ENCODE measurements at regions not wholly inside any gene's neighbourhood (a gene's known extent, or its start where the extent isn't known, plus 50 kb on each side); places are given as distances from the start of the nearest gene placed in this dataset.

DNA sequence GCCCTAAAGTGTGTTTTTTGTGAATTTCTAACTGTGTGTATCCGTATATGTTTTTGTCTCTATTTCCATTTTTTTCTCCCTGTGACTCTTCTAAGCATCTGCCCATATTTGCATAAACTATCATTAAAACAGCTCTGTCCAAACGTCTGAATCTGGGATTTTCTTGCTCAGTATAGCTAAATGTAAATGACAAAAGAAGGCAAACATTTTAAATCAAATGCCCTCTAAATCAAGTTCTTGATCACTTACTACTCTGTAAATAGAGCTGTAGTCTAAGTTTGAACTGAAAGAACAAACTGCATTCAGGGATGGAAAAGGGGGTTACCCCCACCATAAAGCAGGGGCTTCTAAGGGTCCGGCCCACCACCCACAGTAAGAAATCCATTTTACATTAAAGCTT, 432.0 kb upstream of the FAM241A start:
- no peaks in the 10 kb centered on the region for H3K4me1 ChIP-seq (replicated peaks in 1 of 2; ENCODE audit: control insufficient read depth in 2 of 2, insufficient read depth in 2 of 2, low read length in 2 of 2)
- FAIRE-seq: no peak
- TF ChIP-seq KLF16 (IDR thresholded peaks at IDR 0.05) (no peak), NFATC3 (IDR thresholded peaks at IDR 0.05) (no peak), GATA2 (CRISPR knock-in tag; IDR thresholded peaks at IDR 0.05) (no peak), HMGN3 (IDR thresholded peaks at IDR 0.05; ENCODE audit: borderline replicate concordance, extremely low read depth, insufficient read length, low read depth, low read length) (no peak), POLR2B (IDR thresholded peaks at IDR 0.05; ENCODE audit: low read depth, partially characterized antibody) (no peak), DNMT1 (IDR thresholded peaks at IDR 0.05) (no peak)
- TF ChIP-seq, protein P1, sequence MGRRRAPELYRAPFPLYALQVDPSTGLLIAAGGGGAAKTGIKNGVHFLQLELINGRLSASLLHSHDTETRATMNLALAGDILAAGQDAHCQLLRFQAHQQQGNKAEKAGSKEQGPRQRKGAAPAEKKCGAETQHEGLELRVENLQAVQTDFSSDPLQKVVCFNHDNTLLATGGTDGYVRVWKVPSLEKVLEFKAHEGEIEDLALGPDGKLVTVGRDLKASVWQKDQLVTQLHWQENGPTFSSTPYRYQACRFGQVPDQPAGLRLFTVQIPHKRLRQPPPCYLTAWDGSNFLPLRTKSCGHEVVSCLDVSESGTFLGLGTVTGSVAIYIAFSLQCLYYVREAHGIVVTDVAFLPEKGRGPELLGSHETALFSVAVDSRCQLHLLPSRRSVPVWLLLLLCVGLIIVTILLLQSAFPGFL (CRISPR knock-in tag; IDR thresholded peaks at IDR 0.05): no peak
- TF ChIP-seq, protein P2, sequence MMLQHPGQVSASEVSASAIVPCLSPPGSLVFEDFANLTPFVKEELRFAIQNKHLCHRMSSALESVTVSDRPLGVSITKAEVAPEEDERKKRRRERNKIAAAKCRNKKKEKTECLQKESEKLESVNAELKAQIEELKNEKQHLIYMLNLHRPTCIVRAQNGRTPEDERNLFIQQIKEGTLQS (IDR thresholded peaks at IDR 0.05): no peak
- TF ChIP-seq, protein P2 (CRISPR knock-in tag; conservative IDR thresholded peaks at IDR 0.05): no peak
- TF ChIP-seq, protein P3, sequence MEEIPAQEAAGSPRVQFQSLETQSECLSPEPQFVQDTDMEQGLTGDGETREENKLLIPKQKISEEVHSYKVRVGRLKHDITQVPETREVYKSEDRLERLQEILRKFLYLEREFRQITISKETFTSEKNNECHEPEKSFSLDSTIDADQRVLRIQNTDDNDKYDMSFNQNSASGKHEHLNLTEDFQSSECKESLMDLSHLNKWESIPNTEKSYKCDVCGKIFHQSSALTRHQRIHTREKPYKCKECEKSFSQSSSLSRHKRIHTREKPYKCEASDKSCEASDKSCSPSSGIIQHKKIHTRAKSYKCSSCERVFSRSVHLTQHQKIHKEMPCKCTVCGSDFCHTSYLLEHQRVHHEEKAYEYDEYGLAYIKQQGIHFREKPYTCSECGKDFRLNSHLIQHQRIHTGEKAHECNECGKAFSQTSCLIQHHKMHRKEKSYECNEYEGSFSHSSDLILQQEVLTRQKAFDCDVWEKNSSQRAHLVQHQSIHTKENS (CRISPR knock-in tag; IDR thresholded peaks at IDR 0.05): no peak
- TF ChIP-seq, protein P4, sequence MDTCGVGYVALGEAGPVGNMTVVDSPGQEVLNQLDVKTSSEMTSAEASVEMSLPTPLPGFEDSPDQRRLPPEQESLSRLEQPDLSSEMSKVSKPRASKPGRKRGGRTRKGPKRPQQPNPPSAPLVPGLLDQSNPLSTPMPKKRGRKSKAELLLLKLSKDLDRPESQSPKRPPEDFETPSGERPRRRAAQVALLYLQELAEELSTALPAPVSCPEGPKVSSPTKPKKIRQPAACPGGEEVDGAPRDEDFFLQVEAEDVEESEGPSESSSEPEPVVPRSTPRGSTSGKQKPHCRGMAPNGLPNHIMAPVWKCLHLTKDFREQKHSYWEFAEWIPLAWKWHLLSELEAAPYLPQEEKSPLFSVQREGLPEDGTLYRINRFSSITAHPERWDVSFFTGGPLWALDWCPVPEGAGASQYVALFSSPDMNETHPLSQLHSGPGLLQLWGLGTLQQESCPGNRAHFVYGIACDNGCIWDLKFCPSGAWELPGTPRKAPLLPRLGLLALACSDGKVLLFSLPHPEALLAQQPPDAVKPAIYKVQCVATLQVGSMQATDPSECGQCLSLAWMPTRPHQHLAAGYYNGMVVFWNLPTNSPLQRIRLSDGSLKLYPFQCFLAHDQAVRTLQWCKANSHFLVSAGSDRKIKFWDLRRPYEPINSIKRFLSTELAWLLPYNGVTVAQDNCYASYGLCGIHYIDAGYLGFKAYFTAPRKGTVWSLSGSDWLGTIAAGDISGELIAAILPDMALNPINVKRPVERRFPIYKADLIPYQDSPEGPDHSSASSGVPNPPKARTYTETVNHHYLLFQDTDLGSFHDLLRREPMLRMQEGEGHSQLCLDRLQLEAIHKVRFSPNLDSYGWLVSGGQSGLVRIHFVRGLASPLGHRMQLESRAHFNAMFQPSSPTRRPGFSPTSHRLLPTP (IDR thresholded peaks at IDR 0.05; ENCODE audit: borderline replicate concordance, extremely low read depth, insufficient read length): no peak
- TF ChIP-seq, protein P5, sequence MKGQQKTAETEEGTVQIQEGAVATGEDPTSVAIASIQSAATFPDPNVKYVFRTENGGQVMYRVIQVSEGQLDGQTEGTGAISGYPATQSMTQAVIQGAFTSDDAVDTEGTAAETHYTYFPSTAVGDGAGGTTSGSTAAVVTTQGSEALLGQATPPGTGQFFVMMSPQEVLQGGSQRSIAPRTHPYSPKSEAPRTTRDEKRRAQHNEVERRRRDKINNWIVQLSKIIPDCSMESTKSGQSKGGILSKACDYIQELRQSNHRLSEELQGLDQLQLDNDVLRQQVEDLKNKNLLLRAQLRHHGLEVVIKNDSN (CRISPR knock-in tag; IDR thresholded peaks at IDR 0.05): no peak
- TF ChIP-seq, protein P6, sequence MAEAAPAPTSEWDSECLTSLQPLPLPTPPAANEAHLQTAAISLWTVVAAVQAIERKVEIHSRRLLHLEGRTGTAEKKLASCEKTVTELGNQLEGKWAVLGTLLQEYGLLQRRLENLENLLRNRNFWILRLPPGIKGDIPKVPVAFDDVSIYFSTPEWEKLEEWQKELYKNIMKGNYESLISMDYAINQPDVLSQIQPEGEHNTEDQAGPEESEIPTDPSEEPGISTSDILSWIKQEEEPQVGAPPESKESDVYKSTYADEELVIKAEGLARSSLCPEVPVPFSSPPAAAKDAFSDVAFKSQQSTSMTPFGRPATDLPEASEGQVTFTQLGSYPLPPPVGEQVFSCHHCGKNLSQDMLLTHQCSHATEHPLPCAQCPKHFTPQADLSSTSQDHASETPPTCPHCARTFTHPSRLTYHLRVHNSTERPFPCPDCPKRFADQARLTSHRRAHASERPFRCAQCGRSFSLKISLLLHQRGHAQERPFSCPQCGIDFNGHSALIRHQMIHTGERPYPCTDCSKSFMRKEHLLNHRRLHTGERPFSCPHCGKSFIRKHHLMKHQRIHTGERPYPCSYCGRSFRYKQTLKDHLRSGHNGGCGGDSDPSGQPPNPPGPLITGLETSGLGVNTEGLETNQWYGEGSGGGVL (CRISPR knock-in tag; IDR thresholded peaks at IDR 0.05): no peak

More for the DNA sequence above, 432.0 kb upstream of the FAM241A start:
- in situ Hi-C loops (cut with MboI) (no loop called here), intact Hi-C loops (cut with micrococcal nuclease) (no loop called here)
- ChIA-PET POLR2A (interaction anchor here (0.7 kb wide), 1 partner anchor 757 kb away, joined by 3 read pairs; no protein-coding TSS in a partner anchor), CTCF (ENCODE audit: low intra/inter-chr PET ratio) (no interaction called here)
- H2AFZ ChIP-seq (ENCODE audit: low read depth, low read length): no peak overlapping the region
- no peak overlapping the region for H3K4me2 ChIP-seq (ENCODE audit: insufficient read depth, low read length)
- ATAC-seq (no peak), DNase-seq (ENCODE audit: extremely low read depth in 1 of 4, low spot score in 3 of 4) (no peak)
- no peaks in the 10 kb centered on the region for H3K27me3 ChIP-seq (ENCODE audit: control insufficient read depth in 2 of 2, insufficient read depth in 2 of 2, low read length in 2 of 2)
- no peaks in the 10 kb centered on the region for H3K9me3 ChIP-seq (replicated peaks; ENCODE audit: control insufficient read depth, insufficient read depth, low read depth, low read length)
- 0% methylated on average over 3 of the region's 3 CpGs for WGBS (ENCODE audit: insufficient coverage, low coverage, missing lambda C conversion rate)
- H3K4me3 ChIP-seq: no peak overlapping the region
- no peaks in the 10 kb centered on the region for H4K20me1 ChIP-seq (replicated peaks; ENCODE audit: control insufficient read depth, insufficient read depth, low read length)
- no peaks in the 10 kb centered on the region for H3K36me3 ChIP-seq (ENCODE audit: control insufficient read depth, insufficient read depth, low read length)
- no peaks in the 10 kb centered on the region for H3K9me1 ChIP-seq (ENCODE audit: control insufficient read depth, insufficient read depth, low read length)
- no peaks in the 10 kb centered on the region for H3K79me2 ChIP-seq (ENCODE audit: control insufficient read depth, insufficient read depth, low read length)
- BruUV-seq (replicated peaks): no TSS peak
- no peak overlapping the region for H3K9ac ChIP-seq (ENCODE audit: insufficient read depth in 1 of 2, low read depth in 2 of 2, low read length in 2 of 2)
- no peak overlapping the region for H3K27ac ChIP-seq (ENCODE audit: extremely low read depth, low read depth, low read length)
